ENCODE measurements at regions not wholly inside any gene's neighbourhood (a gene's known extent, or its start where the extent isn't known, plus 50 kb on each side); places are given as distances from the start of the nearest gene placed in this dataset.

- TF ChIP-seq CTCF (IDR thresholded peaks at IDR 0.05) (no peak), POLR2AphosphoS5 (IDR thresholded peaks at IDR 0.05) (no peak)
Measured at GRCh38 chr6:98579079-98579478, 255.3 kb upstream of the POU3F2 start.

Data from gastroesophageal sphincter (tissue), 3 donors.